GM18951 (cell line): ENCODE measurements at regions not wholly inside any gene's neighbourhood (a gene's known extent, or its start where the extent isn't known, plus 50 kb on each side); places are given as distances from the start of the nearest gene placed in this dataset.

Experiments used
- POLR2A ChIP-seq: IDR thresholded peaks from 4 replicates; pipeline ENCODE4 v1.6.1; 2011; ENCODE audit warnings: mild to moderate bottlenecking; ENCODE audit not compliant: insufficient read length, insufficient read depth; ENCODE audit errors: extremely low read depth
- in situ Hi-C: fragments of 300-500 bp; cut with MboI; formaldehyde crosslinking; loops from one replicate; pipeline ENCODE4 v1.12.0; 2022; ENCODE audit warnings: low sequenced_read_pairs, mixed read lengths, inconsistent platforms; ENCODE audit not compliant: unreplicated experiment

- in situ Hi-C loops: no loop called here
Observed at GRCh38 chr5:133730346-133730745, 118.0 kb upstream of the FSTL4 start.

DNA sequence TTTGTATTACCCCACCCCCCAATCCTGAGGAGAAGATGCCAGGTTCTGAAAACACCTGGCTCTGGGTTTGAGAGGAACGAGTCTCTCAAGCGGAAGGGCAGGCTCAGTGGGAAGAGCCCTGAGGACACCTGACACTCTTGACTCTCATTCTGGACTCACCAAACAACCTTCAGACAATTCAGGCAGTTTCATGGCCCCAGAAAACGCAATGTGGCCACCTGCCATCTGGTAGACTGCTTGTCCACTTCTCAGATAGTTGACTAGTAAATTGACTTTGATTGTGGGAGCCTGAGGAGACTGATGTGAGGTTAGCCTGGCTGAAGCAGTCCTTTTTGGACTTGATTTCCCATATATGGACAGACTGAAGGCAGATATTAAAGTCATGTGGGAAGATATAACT lies 117.5 kb upstream of the FSTL4 start:
- TF ChIP-seq POLR2A: no peak
- in situ Hi-C loops: no loop called here

More at GRCh38 chr5:133730346-133730745, 118.0 kb upstream of the FSTL4 start:
- no peak for TF ChIP-seq POLR2A

- in situ Hi-C loops: no loop called here
- no peak for TF ChIP-seq POLR2A
Observed at GRCh38 chr5:133728475-133728874, 116.1 kb upstream of the FSTL4 start.

DNA sequence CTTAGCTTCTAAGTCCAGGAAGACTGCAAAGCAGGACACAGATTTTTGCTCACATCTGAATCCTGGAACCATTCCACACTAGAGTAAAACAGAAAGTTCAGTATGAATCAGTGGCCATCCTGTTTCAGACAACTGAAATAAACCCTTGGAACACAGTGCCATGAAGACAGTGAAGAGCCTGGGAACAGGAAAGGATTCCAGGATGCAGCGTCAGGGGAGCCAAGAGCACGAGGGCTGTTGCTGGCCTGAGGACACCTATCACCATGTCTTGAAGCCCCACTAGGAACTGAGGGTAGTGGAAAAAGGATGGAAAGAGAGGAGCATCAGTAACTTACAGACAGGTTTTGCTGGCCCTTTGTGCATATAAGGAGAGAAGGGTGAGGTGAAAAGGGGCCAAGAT lies 115.3 kb upstream of the FSTL4 start:
- no peak for TF ChIP-seq POLR2A
- in situ Hi-C loops: no loop called here

GRCh38 chr5:133723651-133724366 lies 111.5 kb upstream of the FSTL4 start:
- in situ Hi-C loops: no loop called here
- no peak for TF ChIP-seq POLR2A

DNA sequence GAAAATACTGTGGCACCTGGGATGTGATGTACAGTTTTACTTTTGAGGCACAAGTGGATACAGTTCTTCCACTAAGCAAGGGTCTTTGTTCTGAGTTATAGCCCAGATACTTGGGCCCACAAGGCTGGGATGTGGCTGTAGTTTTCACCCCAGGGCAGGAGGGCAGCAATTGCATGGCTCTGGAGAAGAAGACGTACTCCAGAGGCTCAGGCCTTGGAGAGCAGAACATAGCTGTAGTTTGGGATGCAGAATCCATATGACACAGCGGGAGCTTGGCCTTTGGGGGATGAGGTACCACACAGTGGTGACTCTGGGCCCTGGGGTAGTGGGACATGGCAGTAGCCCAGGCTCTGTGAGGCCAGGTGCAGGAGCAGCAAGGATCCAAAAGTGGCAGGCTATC lies 110.8 kb upstream of the FSTL4 start:
- no peak for TF ChIP-seq POLR2A
- in situ Hi-C loops: no loop called here

DNA sequence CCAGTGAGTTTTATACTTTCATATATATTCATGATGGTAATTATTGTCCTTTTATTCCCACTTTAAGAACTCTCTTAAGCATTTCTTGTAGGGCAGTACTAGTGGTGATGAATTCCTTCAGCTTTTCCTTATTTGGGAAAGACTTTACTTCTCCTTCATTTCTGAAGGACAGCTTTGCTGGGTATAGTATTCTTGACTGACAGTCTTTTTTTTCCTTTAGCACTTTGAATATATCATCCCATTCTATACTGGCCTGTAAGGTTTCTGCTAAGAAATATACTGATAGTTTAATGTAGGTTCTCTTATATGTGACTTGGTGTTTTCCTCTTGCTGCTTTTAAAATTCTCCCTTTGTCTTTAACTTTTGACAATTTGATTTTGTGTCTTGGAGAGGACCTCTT lies 109.0 kb upstream of the FSTL4 start:
- in situ Hi-C loops: no loop called here
- no peak for TF ChIP-seq POLR2A

GRCh38 chr5:133718457-133718856 lies 106.1 kb upstream of the FSTL4 start:
- no peak for TF ChIP-seq POLR2A
- in situ Hi-C loops: no loop called here

- TF ChIP-seq POLR2A: no peak
- in situ Hi-C loops: no loop called here
Observed at GRCh38 chr5:133716532-133717183, 104.3 kb upstream of the FSTL4 start.

- in situ Hi-C loops: no loop called here
- TF ChIP-seq POLR2A: no peak
Observed at GRCh38 chr5:133715616-133716015, 103.3 kb upstream of the FSTL4 start.

- TF ChIP-seq POLR2A: no peak
- in situ Hi-C loops: no loop called here
Observed at GRCh38 chr5:133715216-133715615, 102.9 kb upstream of the FSTL4 start.

GRCh38 chr5:133714161-133714915 lies 102.0 kb upstream of the FSTL4 start:
- no peak for TF ChIP-seq POLR2A
- in situ Hi-C loops: no loop called here

DNA sequence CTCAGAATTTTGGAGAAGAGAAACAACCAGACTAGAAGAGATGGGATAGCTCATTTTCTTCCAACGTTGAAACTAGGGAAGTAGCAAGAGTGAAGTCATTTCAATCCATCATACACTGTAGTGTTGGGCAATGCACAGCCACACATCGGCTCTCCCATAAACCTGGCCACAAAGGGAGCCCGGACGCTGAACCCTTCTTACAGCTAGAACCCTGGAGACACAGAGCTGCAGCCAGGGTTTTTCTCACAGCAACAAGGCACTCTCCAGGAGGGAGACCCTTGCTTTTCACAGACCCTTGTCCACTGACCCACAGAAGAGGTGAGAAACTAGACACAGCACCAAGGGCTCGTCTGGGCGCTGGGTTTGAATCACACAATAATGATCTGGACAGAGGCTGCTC lies 101.4 kb upstream of the FSTL4 start:
- in situ Hi-C loops: no loop called here
- TF ChIP-seq POLR2A: no peak

DNA sequence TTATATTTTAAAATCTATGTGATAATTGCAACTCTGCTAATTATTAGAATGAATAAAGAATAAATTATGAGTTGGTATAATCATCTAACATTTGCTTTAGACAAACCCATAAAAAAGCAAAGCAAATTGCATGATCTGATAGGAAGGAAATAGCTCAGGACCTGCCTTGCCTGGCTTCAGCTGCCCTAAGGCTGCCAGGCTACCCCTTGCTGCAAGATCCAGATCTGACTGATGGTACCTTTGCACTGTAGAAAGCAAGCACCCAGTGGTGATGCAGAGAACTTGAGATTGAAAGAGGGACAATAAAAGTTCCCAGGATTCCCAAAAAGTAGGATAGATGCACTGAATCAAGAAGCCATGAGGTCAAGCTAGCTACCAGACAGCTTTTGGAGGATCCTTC lies 100.9 kb upstream of the FSTL4 start:
- no peak for TF ChIP-seq POLR2A
- in situ Hi-C loops: no loop called here
